ENCODE measurements at regions not wholly inside any gene's neighbourhood (a gene's known extent, or its start where the extent isn't known, plus 50 kb on each side); places are given as distances from the start of the nearest gene placed in this dataset.
"Not testable (repeated sequence)": the region's sequence is repeated elsewhere in the genome, so short reads cannot be mapped to it uniquely, and the experiment has no call there.

DNA sequence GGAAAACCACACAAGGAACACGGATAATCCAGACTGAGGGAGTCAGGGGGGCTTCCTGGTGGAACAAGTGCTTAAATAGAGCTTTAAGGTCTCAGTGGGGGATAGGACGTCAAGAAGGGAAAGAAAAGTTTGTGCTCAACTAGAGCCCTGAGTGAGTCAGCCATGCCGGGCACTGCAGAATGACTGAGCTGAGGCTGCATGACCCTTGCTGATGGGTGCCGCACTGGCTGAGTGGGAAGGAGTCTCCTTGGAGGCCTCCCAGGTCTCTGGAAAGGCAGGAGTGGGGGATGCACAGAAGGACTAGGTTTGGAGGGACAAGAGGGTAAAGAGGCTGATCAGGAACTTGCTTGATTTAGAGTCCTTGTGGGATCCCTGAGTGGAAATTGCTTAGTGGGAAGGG is 150.3 kb downstream of the RPLP1 start:
- DNase-seq = no peak

DNA sequence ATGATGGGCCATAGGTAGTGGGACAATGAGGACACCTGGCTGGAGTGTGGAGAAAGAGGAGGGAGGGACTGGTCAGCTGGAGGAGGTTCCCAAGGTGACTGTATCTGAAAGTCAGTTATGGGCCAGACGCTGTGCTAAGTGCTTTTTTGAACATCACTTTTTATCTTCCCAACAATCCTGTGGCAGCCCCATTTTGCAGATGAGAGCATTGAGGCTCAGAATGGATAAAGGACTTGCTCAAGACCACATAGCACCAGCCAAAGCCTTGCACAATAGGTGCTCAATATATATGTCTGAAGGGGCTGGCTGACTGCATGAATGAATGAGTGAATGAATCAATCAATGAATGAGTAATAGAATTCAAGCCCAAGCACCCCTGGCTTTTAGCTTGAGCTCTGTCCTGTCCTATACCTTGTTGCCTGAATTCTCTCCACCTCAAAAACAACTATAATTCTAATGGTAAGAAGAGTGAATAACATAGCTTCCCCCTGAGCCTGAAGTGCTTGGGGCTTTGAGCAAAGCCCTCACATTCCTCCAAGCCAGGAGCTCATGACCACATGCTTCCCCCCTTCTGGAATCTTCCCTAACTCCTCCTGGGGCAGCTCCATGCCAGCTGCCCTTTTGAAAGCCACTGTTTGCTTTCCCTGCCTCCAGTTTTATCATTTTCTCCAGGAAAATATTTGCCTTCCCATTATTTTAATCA is 150.9 kb downstream of the RPLP1 start:
- no peak for DNase-seq

GRCh38 chr15:69604072-69604411 is 151.4 kb downstream of the RPLP1 start:
- no peak for DNase-seq

- no peak for DNase-seq
These were observed 153.5 kb downstream of the RPLP1 start for GRCh38 chr15:69606144-69606543.

DNA sequence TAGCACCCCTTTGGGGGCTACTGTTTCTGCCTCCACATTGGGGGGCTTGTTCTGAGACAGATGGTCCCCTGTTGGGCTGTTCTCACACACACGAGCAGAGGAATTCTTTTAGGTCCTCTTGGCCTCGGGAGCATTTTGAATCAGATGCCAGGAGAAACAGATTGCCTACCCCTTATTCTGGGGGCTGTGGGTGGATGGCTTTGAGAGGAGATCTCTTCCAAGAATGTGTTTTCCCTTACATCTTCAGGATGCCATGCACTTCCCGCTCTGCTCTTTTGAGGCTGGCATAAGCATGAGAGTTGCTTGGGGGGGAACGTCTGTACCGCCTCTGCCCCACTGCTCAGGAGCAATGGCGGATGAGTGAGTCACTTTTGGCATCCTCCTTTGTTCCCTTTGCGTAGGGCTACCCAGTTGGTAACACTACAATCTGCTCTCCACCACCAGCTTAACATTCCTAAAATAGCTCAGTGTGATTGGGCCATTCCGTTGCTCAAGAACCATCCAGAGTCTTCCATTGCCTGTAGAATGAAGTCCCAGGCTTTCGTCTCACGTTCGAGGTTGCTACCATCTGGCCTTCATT is 154.4 kb downstream of the RPLP1 start:
- peak; percentile 44 for DNase-seq

GRCh38 chr15:69608661-69609060 is 156.0 kb downstream of the RPLP1 start:
- DNase-seq = no peak

DNA sequence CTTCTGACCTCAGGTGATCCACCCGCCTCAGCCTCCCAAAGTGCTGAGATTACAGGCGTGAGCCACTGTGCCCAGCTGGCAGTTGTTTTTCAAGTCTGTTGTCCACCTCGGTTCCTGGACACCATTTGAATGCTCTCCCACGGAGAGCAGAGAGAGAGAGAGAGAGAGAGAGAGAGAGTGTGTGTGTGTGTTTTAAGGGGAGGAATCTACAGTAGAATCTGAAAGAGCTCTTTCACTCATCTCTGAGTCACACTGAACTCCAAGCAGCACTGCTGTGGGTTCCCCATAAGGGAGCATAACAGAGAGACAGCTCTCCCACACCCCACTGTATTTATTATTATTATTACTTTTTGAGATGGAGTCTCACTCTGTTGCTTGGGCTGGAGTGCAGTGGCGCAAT is 156.6 kb downstream of the RPLP1 start:
- DNase-seq = no peak

GRCh38 chr15:69609776-69610175 is 157.2 kb downstream of the RPLP1 start:
- no peak for DNase-seq

GRCh38 chr15:69610277-69610676 is 157.7 kb downstream of the RPLP1 start:
- no peak for DNase-seq

- DNase-seq = no peak
These were observed 158.2 kb downstream of the RPLP1 start for GRCh38 chr15:69610858-69611257.

DNA sequence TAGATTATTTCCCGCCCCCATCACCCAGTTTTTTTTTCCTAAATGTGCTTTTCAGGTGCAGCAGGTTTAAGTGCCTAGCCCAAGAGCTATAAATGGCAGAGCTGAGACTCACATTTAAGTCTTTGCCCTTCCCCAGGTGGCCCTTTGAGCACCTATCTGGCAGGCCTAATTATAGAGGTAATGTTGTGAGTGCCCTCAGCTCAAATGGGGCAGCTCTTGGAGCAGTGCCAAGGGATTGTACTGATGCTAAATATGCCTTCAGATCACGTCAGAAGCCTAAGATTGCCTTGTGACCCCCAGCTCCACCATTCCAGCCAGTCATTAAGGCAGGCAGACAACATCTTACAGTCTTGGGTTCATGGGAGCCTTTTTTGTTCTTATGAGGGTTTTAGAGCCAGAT is 159.5 kb downstream of the RPLP1 start:
- no peak for DNase-seq

GRCh38 chr15:69613182-69613581 is 160.6 kb downstream of the RPLP1 start:
- no peak for DNase-seq

DNA sequence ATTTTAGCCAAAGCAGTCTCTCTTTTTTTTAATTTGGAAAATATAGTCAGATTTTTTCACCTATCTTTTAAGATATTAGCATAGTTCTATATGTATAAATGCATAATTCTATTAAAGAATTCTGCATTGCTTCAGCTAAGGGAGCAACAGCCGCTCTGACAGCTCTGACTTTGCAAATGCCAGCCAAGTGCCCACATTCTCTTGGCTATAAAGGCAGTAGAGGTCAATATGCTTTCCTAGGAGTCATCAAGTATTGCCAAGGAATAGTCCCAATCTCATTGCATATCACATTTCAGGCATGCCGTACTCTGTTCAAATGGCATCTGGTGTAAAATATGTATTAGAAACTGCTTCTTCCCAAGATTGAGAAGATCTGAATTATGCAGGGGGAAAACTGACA is 161.4 kb downstream of the RPLP1 start:
- DNase-seq = no peak

- no peak for DNase-seq
These were observed 163.1 kb downstream of the RPLP1 start for GRCh38 chr15:69615736-69616135.

DNA sequence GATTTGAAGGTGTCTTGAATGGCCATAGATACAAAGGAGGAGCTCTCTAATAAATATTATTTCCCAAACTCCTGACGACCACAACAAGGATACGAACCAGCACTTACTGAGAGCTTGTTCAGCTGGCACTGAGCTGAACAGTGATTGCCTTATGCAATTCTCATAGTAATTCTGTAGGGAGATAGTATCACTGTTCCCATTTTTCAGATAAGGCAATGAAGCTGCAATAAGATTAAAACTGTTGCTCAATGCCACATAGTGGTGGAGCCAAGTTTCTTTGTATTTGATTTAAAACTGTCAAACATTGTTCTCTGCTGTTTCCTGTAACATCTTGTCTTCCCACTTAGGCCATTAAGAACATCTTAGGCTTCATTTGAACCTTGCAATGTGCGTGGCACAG is 163.9 kb downstream of the RPLP1 start:
- DNase-seq = no peak

DNA sequence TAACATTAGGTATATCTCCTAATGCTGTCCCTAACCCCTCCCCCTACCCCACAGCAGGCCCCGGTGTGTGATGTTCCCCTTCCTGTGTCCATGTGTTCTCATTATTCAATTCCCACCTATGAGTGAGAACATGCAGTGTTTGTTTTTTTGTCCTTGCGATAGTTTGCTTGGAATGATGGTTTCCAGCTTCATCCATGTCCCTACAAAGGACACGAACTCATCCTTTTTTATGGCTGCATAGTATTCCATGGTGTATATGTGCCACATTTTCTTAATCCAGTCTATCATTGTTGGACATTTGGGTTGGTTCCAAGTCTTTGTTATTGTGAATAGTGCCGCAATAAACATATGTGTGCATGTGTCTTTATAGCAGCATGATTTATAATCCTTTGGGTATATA is 164.5 kb downstream of the RPLP1 start:
- not testable (repeated sequence) for DNase-seq

DNA sequence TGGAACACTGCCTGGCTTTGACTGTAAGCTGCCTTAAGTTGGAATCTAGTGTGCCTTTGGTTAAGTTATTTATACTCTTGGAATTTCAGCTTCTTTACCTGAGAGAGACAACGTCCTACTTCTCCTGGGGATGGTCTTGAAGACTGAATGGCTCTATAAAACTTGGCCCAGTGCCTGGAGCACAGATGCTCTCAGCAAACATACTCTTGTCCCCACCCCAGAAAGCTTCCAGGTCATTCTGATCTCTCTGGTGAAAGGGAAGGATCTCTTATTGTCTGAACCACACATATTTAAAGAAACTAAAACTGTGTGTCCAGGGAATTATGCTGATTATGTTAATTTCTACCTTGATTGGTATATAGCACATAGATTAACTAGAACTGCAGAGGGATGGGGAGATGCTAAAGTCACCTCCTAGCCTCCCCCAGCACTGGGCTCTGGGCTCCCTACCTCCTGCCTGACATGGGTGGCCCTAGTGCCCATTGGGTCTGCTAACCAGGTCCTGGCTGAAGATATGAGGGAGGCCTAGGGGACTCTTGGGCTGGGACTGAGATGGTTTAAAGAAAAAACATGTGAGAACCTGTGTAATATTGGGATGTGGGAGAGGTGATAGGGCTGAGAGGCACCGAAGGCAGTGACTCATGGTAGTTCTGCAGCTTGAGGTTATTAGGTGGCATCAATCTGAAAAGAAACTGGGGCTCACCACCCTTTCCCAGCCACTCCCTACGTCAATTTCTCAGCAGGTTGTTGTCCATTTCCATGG is 171.0 kb downstream of the RPLP1 start:
- DNase-seq = no peak

- DNase-seq = no peak
These were observed 171.5 kb downstream of the RPLP1 start for GRCh38 chr15:69624155-69624520.

GRCh38 chr15:69624816-69625215 is 172.2 kb downstream of the RPLP1 start:
- DNase-seq = no peak

GRCh38 chr15:69625328-69625727 is 172.7 kb downstream of the RPLP1 start:
- DNase-seq = no peak

DNA sequence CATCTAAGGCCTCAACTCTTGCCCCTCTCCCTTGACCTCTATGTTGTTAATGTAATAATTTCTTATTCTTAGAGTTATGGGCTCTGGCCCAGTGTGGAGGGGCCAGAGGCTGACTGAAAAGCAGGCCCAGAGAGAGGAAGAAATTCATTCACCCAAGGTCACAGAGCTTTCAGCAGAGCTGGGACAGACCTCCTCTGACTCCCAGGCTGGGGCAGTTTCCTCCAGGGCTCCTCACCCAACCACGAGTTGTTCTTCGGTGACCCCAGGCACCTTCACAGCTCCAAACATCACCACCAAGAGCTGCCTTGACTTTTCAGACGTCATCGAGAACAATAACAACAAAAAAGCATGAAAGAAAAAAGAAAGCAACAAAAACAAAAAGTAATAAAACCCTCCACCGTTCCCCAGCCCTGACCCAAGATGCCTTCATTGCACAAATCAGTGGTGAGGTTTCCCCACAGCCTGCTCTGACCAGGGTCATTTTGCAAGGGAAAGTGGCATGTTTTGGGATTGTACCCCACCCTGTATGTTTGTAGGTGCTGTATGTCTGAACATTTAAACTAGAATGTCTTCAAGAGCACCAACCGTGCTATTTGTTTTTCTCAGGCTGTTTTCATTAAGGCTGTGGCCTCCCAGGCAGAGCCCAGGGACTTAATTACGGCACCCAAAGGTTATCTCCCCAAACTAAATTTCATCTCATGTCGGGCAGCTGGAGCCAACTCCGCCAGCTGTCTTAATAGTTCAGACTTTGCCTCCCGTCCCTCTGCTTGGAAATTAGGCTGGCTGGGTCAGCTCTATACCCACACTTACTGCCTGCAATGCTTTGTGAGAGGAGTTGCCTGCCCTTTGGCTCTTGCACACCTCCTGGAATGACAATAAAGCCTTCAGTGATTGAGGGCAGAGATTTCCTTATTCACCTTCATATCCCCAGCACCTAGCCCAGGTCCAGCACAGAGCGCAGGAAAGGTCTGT is 173.8 kb downstream of the RPLP1 start:
- DNase-seq = no peak

DNA sequence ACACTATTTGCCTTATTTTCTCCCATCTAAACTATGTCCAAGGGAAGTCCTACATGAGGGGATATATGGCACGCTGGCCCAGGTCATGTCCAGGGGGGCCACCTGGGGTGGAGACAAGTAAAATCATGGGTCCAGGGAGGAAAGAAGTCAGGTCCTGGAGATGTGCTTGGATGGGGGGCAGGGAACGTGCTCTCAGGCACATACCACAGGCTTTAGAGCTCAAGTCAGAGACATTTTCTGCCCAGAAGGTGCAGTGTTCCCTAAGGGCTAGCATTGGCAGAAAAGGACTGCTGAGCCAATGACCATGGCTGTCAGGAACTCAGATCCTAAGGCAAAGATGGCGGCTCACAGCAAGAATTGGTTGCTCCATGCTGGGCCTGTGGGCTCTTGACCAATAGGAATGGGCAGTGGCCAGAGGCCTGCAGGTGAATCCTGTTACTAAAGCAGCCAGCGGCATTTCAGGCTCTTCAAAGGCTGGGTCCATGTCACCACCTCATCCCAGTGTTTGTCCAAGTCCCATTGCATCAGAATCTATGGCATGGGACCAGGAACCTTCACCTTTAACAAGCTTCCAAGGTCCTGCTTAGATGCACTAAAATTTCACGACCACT is 175.0 kb downstream of the RPLP1 start:
- DNase-seq = no peak

Measured in occipital lobe (tissue), 1 donor.